Activated gamma-delta T cell (primary cell): ENCODE measurements at regions not wholly inside any gene's neighbourhood (a gene's known extent, or its start where the extent isn't known, plus 50 kb on each side); places are given as distances from the start of the nearest gene placed in this dataset.
"Not testable (repeated sequence)": the region's sequence is repeated elsewhere in the genome, so short reads cannot be mapped to it uniquely, and the experiment has no call there.

Source experiments
- DNase-seq: peaks from one replicate; lab custom pipeline; 2025; lab: John Stamatoyannopoulos, UW

DNA sequence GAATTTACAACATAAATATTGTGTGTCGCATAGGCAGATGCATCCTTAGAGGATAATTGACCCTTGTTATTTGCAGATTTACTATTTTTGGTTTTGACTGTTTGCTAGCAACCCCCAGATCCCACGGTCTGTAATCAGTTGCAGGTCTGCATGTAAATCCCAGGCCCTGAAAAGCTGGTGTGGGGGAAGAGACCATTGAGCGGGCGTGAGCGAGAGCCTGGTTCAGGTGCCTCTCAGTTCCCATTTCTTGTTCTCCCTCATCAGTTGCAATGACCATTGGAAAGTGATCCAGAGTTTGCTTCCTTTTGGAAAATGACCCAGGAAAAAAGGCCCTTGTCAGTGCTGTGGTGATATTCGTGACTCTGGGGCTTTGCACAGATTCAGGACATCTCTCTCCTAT lies 238.9 kb downstream of the UACA start:
- no peak for DNase-seq

DNA sequence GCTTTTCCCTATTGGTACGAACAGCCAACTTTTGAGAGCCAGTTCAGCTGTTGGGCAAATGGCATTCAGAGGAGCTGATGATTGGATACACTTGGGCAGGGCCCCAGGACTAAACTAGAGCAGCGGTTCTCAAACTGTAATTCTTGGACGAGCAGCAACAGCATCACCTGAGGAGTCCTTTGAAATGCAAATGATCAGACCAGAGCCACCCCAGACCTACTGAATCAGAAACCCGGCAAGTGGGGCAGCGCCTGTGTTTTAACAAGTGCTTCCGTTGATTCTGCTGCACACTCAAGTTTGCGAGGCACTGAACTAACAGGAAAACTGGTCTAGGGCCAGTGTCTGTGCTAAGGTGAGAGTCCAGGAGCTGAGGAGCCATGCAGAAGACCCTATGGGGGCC lies 239.7 kb downstream of the UACA start:
- no peak for DNase-seq

DNA sequence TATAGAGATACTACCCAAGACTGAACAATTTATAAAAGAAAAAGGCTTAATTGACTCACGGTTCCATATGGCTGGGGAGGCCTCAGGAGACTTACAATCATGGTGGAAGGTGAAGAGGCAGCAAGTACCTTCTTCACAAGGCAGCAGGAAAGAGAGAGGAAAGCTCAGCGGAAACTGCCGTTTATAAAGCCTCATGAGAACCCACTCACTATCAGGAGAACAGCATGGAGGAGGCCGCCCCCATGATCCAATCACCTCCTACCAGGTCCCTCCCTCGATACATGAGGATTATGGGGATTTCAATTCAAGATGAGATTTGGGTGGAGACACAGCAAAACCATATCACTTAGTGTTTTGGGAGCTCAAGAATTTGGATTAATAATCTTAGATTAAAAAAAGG lies 240.2 kb downstream of the UACA start:
- DNase-seq: no peak

DNA sequence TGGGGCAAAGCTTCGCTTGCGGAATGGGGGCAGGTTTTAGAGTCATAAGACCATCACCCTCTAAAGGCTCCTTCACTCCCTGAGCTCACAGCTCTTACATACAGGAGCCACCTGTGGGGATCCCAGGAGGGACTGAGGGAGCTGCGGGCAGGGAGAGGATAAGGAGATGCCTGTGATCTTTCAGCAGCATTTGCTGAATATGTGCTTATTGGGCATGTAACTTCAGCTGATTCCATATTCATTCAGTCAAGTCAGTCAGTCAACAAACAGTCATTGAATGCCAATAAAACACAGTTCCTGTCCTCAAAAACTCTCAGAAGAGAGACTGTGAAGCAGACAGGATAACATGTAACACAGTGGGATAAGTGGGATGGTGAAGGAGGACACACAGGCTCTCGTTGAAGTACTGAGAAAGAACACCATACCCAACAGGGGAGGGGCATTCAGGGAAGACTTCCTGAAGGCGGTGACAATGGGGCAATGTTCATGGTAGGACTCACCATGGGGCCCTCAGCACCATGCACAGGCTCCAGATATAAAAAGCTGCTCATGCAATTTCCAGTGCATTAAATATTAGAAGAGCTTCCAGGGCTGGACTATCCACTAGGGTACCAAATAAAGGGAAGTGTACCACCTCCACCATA lies 240.9 kb downstream of the UACA start:
- no peak for DNase-seq

DNA sequence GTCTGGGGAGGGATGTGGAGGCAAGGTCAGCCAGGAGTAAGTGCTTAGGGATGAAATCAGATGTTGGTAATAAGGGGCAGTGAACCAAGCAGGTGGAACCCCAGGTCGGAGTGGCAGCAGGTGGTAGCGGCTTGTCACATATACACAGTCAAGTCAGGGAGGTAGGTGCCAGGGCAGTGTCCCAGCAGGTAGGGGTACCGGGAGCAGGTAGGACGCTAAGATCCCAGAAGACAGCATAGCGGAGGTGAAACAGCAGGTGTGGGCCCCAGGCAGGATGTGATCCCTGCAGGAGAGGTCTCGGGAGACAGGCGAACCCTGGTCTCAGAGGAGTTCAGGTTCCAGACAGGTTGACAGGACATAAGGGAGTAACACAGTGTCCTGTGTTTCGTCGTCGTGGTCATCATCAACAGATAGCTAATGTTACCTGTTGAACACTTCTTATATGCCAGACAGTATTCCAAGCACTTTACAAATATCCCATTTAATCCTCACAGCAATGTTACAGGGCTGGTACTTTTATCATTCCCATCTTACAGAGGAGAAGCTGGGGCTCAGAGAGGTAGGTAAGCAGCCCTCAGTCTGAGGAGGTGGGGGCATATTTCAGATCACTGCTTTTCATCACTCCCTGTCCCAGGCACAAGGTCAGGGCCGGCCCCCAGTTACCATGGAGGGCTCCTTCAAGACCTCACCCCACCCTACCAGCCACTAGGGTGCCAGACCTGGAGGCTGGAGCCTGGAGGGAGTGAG lies 241.6 kb downstream of the UACA start:
- DNase-seq: no peak

DNA sequence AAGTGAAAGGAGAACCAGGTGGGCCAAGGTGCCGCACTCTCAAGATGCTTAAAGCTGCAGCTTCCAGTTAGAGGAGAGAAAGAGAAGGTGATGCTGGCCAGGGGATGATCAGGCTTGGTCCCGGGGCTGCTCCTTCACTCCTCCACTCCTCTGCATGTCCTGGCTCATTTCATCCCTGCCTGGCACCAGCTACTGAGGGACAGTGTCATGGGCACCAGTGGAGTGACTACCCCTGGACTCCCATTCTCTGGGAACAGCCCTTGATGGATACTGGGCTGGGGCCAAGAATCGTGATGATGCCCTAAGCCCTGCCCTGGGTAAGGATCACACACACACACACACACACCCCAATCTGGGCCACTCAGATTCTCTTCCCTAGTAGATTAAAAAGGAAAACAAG lies 243.7 kb downstream of the UACA start:
- DNase-seq: no peak

DNA sequence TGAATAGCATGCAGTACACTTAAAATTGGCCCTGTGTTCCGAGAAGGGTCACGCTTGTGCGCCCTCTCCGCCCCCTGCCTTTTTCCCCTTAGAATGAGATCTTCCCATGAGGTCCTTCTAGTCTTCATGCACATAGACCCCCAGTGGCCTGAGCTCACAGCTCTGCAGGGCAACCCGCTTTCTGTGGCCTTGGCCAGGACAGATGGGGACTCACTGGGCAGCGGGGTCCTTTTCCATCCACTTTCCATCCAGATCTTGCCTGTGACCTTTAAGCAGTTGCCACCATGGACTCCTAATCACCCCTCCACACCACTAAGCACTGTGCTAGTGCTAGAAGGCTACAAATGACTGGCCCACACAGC lies 244.4 kb downstream of the UACA start:
- no peak for DNase-seq

DNA sequence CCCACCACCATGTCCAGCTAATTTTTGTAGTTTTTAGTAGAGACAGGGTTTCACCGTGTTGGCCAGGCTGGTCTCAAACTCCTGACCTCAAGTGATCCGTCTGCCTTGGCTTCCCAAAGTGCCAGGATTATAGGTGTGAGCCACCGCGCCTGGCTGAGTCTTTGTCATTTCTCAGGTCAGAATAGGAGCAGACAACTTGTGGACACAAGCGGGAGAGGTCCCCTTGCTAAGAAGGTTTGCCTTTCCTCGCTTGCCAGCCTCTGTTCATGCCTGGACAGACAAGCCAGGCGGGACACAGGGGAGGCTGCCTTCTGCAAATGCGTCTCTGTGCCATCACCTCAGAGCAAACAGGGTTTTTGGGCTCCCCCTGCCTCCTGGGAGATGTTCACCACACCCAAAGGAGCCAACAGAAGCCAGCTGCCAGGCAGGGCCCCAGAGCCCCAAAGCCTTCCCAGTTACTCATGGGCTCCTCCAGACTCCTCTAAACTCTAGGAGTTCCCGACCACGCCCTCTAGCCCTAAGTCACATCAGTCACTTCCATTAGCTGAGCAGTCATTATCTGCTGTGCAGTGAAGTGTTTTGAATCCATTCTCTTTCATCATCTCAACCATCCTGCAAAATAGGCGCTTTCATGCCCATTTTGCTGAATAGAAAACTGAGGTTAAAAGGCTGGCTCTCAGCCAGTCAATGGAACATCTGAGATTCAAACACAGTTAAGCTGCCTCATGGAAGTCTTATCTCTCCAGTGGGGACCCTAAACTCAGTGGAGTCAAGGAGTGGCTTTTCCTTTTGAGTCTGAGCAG lies 245.0 kb downstream of the UACA start:
- DNase-seq: no peak

DNA sequence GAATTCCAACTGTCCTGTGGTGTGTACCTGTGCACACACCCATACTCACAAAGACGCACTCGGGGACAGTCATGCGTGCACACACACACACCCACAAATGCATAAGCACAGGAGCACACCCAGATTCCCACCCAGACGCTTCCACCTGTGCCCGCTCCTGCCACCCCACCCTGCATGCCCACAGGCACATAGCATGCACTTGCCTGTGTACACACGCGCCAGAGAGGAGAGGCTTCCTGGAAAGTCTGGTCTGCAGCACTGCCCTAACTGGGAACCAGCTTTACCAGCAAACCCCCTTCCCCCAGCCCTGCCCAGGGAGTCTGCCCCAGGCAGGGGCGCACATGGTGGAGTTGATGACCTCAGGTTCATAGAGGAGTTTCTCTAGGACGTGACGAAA lies 246.2 kb downstream of the UACA start:
- no peak for DNase-seq

DNA sequence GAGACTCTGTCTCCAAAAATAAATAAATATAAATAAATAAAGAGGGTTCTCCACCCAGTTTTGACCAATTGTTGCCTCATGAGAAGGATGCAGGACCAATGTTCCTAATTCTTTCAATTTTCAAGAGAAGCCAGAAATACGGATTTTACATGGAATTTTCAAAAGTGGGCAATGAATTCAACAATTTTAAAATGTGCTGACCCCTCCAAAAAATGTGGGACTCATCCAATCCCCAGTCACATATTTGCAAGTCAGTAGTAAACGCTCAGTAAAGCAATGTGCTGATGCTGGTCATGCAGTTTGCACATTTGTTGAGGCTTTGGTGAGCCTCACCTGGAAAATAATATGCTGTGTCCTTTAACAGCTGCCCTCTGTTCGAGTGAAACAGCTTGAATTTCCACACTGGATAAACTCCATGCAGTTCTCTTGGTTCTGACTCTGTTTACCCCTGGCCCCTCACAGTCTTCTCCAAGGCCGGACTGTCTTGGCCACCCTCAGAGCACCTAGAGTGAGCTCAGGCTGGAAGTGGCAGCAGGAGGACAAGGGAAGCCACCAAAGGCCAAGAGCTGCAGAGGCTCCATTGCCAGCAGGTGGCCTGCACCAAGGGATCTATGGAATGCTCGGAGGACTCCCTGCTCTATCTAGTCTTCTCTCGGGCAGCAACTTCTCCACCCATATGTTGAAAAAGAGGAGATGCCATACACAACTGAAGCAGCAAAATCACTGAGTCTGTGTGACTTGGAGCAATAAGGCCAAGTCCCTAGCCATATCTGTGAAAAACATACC lies 246.8 kb downstream of the UACA start:
- no peak for DNase-seq

DNA sequence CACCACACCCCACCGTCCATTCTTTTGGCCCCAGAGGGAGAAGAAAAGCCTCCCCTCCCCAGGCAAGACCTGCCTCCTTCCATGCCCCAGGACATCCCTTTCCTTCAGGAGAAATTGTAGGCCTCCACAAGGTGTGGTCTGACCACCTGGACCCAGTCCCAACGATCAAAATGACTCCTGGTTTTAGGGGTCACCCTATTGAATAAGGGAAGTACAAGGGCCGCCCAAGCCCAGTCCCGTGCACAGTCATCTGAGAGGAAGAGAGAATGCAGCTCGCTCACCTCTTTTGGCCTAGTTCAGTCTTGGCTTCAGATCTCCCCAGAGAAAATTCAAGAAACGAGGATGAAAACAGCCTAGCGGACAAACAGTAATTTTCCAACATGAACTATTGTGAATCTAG lies 249.1 kb downstream of the UACA start:
- DNase-seq: no peak

DNA sequence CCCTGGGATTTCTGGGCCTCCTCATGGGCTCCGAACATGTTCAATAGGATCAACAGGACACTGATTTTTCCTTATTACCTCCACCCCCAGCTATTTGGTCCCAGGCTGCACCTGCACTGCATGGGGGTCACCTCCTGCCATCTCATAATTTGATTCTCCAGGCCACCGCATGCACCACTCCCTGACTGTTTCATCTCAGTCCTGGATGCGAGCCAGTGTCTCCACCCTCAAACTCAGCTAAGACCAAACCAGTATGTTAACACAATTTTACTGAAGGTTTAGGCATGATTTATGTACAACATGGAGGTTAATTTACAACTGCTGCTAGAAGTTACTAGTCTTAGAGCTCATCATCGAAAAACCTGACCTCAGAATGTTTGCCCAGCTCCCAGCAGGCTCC lies 249.5 kb downstream of the UACA start:
- no peak for DNase-seq

DNA sequence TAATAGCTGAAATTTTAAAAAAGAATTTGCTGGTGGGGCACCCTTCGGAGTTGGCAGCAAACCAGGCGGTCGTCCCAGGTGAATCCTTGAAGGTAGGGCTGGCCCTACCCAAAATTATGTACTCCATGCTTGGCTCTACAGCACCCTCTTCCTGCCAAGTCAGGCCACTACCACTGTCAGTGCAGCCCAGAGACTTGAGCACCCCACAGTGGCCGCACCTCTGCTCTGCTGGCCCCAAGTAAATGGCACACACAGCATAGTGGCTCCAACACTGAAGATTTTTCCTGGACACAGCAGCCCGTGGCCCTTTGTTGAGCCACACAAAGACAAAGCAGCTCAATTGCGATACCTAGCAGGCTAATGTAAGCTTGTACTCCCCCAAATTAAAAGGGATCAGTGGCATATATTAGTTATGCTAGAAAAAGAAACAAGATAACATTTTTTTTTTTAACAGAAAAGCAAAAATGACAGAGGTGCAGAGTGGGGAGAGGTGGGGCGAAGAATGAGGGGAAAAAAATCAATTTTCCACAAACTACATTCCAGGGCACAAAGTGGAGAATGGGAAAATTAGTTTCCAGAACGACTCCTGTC lies 250.5 kb downstream of the UACA start:
- DNase-seq: no peak

DNA sequence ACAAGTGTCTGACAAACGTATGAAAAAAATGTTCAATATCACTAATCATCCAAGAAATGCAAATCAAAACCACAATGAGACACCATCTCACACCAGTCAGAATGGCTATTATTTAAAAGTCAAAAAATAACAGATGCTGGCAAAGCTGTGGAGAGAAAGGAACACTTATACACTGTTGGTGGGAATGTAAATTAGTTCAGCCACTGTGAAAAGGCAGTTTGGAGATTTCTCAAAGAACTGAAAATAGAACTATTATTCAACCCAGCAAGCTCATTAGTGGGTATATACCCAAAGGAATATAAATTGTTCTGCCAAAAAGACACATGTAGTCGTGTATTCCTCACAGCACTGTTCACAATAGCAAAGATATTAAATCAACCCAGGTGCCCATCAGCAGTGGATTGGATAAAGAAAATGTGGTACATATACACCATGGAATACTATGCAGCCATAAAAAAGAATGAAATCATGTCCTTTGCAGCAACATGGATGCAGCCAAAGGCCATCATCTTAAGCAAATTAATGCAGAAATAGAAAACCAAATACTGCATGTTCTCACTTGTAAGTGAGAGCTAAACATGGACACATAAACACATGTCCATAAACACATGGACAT lies 251.3 kb downstream of the UACA start:
- DNase-seq: not testable (repeated sequence)

DNA sequence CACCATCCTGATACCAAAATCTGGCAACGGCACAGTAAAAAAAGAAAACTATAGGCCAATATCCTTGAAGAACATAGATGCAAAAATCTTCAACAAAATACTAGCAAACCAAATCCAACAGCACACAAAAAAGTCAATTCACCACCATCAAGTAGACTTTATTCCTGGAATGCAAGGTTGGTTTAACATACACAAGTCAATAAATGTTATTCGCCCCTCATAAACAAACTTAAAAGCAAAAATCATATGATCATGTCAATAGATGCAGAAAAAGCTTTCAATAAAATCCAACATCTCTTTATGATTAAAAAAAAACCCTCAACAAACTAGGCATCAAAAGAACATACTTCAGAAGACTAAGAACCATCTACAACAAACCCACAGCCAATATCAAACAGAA lies 252.9 kb downstream of the UACA start:
- no peak for DNase-seq

DNA sequence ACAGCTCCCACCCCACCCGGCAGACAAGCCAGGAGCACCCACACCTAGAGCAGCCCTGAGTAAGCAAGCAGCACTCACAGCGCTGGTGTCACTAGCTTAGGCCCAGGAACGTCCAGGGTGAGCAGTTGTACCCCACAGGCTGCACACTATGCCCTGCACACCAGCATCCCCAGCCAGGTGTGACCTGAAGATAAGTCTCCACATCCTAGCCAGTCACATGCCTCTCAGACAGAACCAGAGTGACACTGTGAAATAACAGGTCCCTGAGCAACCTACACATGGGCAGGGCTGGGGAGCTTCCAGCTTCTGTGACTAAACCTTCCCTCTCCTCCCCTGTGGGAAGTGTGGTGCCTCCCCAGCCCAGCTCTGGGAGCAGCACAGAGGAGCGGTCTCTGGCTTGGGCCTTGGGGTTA lies 253.6 kb downstream of the UACA start:
- no peak for DNase-seq

DNA sequence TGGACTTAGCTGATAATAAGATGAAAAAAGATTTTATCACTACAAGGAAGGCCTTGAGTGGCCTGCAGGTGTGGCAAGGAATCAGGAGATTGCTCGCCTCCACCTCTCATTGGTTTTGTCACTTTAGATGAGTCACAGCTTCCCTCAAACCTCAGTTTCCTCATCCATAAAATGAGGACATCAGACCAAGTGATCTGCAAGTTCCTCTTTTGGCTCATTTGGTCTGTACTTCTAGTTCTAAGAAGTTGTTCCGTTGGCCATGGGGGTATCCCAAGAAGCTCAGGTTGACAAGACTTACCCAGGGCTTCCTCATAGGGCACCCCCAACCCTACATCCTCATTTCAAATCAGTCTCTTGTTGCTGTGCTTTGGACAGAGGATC lies 254.1 kb downstream of the UACA start:
- no peak for DNase-seq

DNA sequence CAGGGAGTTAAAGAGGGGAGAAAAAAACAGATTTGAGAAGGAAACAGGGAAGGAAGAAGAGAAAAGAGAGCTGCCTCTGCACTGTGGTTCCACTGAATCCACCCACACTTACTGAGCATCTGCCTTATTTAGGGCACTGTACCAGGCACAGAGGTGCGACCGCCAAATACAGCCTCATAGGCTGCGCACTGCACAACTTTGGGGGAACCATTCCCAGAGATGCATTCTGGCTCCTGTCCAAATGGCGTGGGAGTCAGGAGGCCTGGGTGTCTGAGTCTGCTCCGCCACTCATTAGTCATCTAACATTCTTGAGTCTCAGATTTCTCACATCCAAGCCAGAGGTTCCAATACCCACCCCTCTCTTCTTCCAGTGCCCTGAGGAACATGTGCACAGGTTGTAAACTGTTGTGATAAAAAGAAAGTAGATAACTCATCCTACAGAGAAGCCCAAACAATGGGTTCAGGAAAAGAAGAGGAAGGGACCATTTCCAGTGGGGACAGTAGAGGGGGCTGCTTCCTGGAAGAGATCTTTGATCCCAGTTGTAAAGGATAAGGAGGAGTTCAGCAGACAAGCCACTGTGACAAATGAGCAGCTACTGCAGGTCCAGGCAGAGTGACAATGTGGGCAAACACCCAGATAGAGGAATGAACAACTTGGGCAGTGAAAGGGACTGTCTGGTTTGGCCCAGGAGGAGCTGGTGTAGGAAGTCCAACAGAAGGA lies 254.6 kb downstream of the UACA start:
- no peak for DNase-seq

DNA sequence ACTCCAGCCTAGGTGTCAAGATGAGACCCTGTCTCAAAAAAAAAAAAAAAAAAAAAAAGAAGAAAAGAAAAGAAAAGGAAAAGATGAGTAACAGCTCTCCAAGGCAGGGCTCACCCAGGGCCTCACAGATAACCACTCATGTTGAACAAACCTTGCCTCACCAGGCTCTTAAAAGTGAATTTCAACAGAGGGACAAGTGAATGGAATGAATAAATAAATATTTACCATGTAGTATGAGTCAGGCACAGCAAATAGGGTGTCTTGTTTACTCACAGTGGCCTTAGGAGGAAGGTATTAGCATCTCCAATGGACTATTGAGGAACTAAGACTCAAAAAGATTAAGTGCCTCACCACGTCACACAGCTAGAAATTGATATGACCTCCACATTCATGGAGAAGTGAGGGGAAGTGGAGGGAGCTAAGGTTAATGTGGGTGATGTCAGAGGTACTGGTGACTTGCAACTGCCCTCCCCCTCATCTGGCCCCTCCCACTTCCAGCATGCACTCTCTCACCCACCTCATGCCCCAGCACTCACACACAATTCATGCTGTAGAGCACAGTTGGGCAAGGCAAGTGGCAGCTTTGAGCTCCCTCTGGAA lies 255.5 kb downstream of the UACA start:
- DNase-seq: no peak
